GM23338 (cell line): ENCODE measurements at regions not wholly inside any gene's neighbourhood (a gene's known extent, or its start where the extent isn't known, plus 50 kb on each side); places are given as distances from the start of the nearest gene placed in this dataset.

Experiments used
- ATAC-seq: fragments of 200-7000 bp; cut with Tn5 transposase; 3 replicates; pipeline ENCODE4 v1.9.1; 2020
- DNase-seq: peaks from one replicate; pipeline ENCODE4 v3.0.0-alpha.2; 2015; ENCODE audit warnings: low spot score
- H2AFZ ChIP-seq: fragments of 200-600 bp; sonication (generic); 2 replicates; pipeline ENCODE4 v1.8.0; 2016; ENCODE audit warnings: antibody characterized with exemption, mild to moderate bottlenecking, moderate library complexity
- H3F3A ChIP-seq: fragments of 200-600 bp; sonication (generic); replicated peaks from 2 replicates; pipeline ENCODE4 v1.8.0; 2017; ENCODE audit warnings: antibody characterized with exemption, mixed run types, low read depth
- H3K27ac ChIP-seq: fragments of 200-600 bp; sonication (generic); 2 replicates; pipeline ENCODE4 v1.6.1; 2016; ENCODE audit warnings: low read depth
- H3K27me3 ChIP-seq: fragments of 200-600 bp; sonication (generic); 2 replicates; pipeline ENCODE4 v1.8.0; 2016; ENCODE audit warnings: mild to moderate bottlenecking, mixed run types, moderate library complexity; ENCODE audit not compliant: insufficient read depth
- H3K36me3 ChIP-seq: fragments of 200-600 bp; sonication (generic); 2 replicates; pipeline ENCODE4 v1.8.0; 2016; ENCODE audit warnings: mild to moderate bottlenecking; ENCODE audit not compliant: insufficient read depth
- H3K4me1 ChIP-seq: fragments of 200-600 bp; sonication (generic); 2 replicates; pipeline ENCODE4 v1.8.0; 2016; ENCODE audit warnings: mild to moderate bottlenecking, moderate library complexity; ENCODE audit not compliant: insufficient read depth
- H3K4me2 ChIP-seq: fragments of 200-600 bp; sonication (generic); 2 replicates; pipeline ENCODE4 v1.7.1; 2017; ENCODE audit warnings: mixed run types
- H3K4me3 ChIP-seq: fragments of 200-600 bp; sonication (generic); 2 replicates; pipeline ENCODE4 v1.6.1; 2016; ENCODE audit warnings: mixed run types
- H3K79me2 ChIP-seq: fragments of 200-600 bp; sonication (generic); replicated peaks from 2 replicates; pipeline ENCODE4 v1.8.0; 2017; ENCODE audit warnings: mild to moderate bottlenecking; ENCODE audit not compliant: insufficient read depth
- H3K9me2 ChIP-seq: fragments of 200-600 bp; sonication (generic); 2 replicates; pipeline ENCODE4 v1.8.0; 2017; ENCODE audit not compliant: insufficient read depth
- H4K20me1 ChIP-seq: fragments of 200-600 bp; sonication (generic); replicated peaks from 2 replicates; pipeline ENCODE4 v1.8.0; 2017; ENCODE audit warnings: mild to moderate bottlenecking; ENCODE audit not compliant: insufficient read depth
- H3K27ac Mint-ChIP-seq: 2 replicates; pipeline ENCODE4 v1.8.0; 2020; ENCODE audit warnings: inconsistent platforms, mild to moderate bottlenecking, moderate library complexity, mixed read lengths
- H3K27me3 Mint-ChIP-seq: 3 replicates; pipeline ENCODE4 v1.8.0; 2022; ENCODE audit warnings: low read depth, mild to moderate bottlenecking, moderate library complexity, mixed read lengths, inconsistent platforms; ENCODE audit not compliant: insufficient read depth, poor library complexity
- H3K36me3 Mint-ChIP-seq: 3 replicates; pipeline ENCODE4 v1.8.0; 2021; ENCODE audit warnings: low read depth, mild to moderate bottlenecking, inconsistent platforms, moderate library complexity, mixed read lengths
- H3K4me1 Mint-ChIP-seq: 3 replicates; pipeline ENCODE4 v1.8.0; 2020; ENCODE audit warnings: mild to moderate bottlenecking, inconsistent platforms, mixed read lengths
- H3K4me3 Mint-ChIP-seq: 3 replicates; pipeline ENCODE4 v1.8.0; 2021; ENCODE audit warnings: moderate library complexity, mild to moderate bottlenecking, inconsistent platforms, mixed read lengths
- H3K9me3 Mint-ChIP-seq: 3 replicates; pipeline ENCODE4 v1.8.0; 2020; ENCODE audit warnings: moderate library complexity, mild to moderate bottlenecking, inconsistent platforms, mixed read lengths
- CREB1 ChIP-seq: fragments of 250-450 bp; sonication (Bioruptor Pico); IDR thresholded peaks from 2 replicates; pipeline ENCODE4 v1.5.0; 2020; ENCODE audit warnings: low read depth, mild to moderate bottlenecking, moderate library complexity
- CTCF ChIP-seq, 2 experiments: fragments of 200-600 bp in 1 of 2; sonication (generic) in 1 of 2; conservative IDR thresholded peaks; 2 replicates each; pipeline versions ENCODE4 v1.5.1 to v1.6.1; 2016 to 2017; ENCODE audit warnings: antibody characterized with exemption in 2 of 2, low read depth in 2 of 2, mild to moderate bottlenecking in 2 of 2, moderate library complexity in 1 of 2
- EZH2phosphoT487 ChIP-seq: fragments of 200-600 bp; sonication (generic); IDR thresholded peaks from one replicate; pipeline ENCODE4 v1.8.1; 2018; ENCODE audit warnings: antibody characterized with exemption; ENCODE audit not compliant: unreplicated experiment
- JUNB ChIP-seq: IDR thresholded peaks from one replicate; pipeline ENCODE4 v1.6.1; 2016; ENCODE audit warnings: antibody characterized with exemption; ENCODE audit not compliant: unreplicated experiment
- NANOG ChIP-seq: IDR thresholded peaks from 2 replicates; pipeline ENCODE4 v1.6.1; 2016; ENCODE audit warnings: antibody characterized with exemption, borderline replicate concordance
- POLR2AphosphoS5 ChIP-seq: IDR thresholded peaks from 2 replicates; pipeline ENCODE4 v1.6.1; 2016; ENCODE audit warnings: antibody characterized with exemption, low read depth
- STAT1 ChIP-seq: IDR thresholded peaks from one replicate; pipeline ENCODE4 v1.6.1; 2016; ENCODE audit warnings: antibody characterized with exemption; ENCODE audit not compliant: unreplicated experiment
- ZNF331 ChIP-seq: fragments of 250-450 bp; sonication (Bioruptor Pico); IDR thresholded peaks from 2 replicates; pipeline ENCODE4 v1.5.0; 2020; ENCODE audit warnings: low read depth, mild to moderate bottlenecking, moderate library complexity
- TF ChIP-seq, protein P1 (sequence below): IDR thresholded peaks from one replicate; pipeline ENCODE4 v1.6.1; 2018; ENCODE audit warnings: antibody characterized with exemption; ENCODE audit not compliant: unreplicated experiment
- TF ChIP-seq, protein P2 (sequence below): IDR thresholded peaks from 2 replicates; pipeline ENCODE4 v1.6.1; 2016; ENCODE audit warnings: antibody characterized with exemption

- Histone ChIP-seq H3K4me1 (no peaks in the 10 kb centered on the region), H3K36me3 (no peaks in the 10 kb centered on the region), H3K79me2 (no peaks in the 10 kb centered on the region), H3K27ac (no peak overlapping the region), H4K20me1 (no peaks in the 10 kb centered on the region), H3F3A (no peaks in the 10 kb centered on the region), H2AFZ (no peak overlapping the region), H3K9me2 (no peaks in the 10 kb centered on the region), H3K4me2 (no peak overlapping the region), H3K27me3 (no peaks in the 10 kb centered on the region), H3K4me3 (no peak overlapping the region)
- H3K27ac Mint-ChIP-seq = no peak overlapping the region
- no peak for ATAC-seq
- TF ChIP-seq POLR2AphosphoS5 (no peak), EZH2phosphoT487 (no peak), CREB1 (CRISPR knock-in tag) (no peak), JUNB (no peak), ZNF331 (no peak)
- TF ChIP-seq, protein P1, sequence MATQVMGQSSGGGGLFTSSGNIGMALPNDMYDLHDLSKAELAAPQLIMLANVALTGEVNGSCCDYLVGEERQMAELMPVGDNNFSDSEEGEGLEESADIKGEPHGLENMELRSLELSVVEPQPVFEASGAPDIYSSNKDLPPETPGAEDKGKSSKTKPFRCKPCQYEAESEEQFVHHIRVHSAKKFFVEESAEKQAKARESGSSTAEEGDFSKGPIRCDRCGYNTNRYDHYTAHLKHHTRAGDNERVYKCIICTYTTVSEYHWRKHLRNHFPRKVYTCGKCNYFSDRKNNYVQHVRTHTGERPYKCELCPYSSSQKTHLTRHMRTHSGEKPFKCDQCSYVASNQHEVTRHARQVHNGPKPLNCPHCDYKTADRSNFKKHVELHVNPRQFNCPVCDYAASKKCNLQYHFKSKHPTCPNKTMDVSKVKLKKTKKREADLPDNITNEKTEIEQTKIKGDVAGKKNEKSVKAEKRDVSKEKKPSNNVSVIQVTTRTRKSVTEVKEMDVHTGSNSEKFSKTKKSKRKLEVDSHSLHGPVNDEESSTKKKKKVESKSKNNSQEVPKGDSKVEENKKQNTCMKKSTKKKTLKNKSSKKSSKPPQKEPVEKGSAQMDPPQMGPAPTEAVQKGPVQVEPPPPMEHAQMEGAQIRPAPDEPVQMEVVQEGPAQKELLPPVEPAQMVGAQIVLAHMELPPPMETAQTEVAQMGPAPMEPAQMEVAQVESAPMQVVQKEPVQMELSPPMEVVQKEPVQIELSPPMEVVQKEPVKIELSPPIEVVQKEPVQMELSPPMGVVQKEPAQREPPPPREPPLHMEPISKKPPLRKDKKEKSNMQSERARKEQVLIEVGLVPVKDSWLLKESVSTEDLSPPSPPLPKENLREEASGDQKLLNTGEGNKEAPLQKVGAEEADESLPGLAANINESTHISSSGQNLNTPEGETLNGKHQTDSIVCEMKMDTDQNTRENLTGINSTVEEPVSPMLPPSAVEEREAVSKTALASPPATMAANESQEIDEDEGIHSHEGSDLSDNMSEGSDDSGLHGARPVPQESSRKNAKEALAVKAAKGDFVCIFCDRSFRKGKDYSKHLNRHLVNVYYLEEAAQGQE = no peak
- TF ChIP-seq, protein P2, sequence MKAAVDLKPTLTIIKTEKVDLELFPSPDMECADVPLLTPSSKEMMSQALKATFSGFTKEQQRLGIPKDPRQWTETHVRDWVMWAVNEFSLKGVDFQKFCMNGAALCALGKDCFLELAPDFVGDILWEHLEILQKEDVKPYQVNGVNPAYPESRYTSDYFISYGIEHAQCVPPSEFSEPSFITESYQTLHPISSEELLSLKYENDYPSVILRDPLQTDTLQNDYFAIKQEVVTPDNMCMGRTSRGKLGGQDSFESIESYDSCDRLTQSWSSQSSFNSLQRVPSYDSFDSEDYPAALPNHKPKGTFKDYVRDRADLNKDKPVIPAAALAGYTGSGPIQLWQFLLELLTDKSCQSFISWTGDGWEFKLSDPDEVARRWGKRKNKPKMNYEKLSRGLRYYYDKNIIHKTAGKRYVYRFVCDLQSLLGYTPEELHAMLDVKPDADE = no peak
- no peaks in the 10 kb centered on the region for H3K4me1 Mint-ChIP-seq
- H3K36me3 Mint-ChIP-seq = peaks cover 34% of the 10 kb centered on the region
- peaks cover 98% of the 10 kb centered on the region for H3K9me3 Mint-ChIP-seq
- no peak overlapping the region for H3K4me3 Mint-ChIP-seq
- H3K27me3 Mint-ChIP-seq = peaks cover 4% of the 10 kb centered on the region
- no peak for DNase-seq
These were observed 108.3 kb upstream of the TCERG1L start for GRCh38 chr10:131419797-131420196.

DNA sequence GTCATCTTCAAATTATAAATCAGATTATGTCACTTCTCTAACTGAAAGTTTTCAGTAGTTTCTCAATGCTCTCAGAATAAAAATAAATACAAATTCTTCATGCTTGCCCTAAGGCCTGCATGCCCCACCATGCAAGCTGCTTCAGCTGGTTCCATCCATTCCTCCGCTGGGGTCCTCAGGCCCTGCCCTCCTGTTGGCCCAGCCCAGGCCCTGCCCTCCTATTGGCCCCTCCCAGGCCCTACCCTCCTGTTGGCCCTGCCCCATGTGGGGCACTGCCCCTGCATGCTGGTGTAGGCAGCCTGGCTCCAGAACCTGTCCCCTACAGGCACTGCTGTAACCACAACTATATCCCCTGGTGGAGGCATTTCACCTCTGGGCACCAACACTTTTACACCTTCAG, 109.3 kb upstream of the TCERG1L start:
- no peak for ATAC-seq
- peaks cover 5% of the 10 kb centered on the region for H3K27me3 Mint-ChIP-seq
- Histone ChIP-seq H3K36me3 (no peaks in the 10 kb centered on the region), H3K9me2 (no peaks in the 10 kb centered on the region), H3K79me2 (no peaks in the 10 kb centered on the region), H3K4me3 (no peak overlapping the region), H3K27me3 (no peaks in the 10 kb centered on the region), H2AFZ (no peak overlapping the region), H3K4me2 (no peak overlapping the region), H3F3A (no peaks in the 10 kb centered on the region), H3K4me1 (no peaks in the 10 kb centered on the region), H3K27ac (no peak overlapping the region), H4K20me1 (no peaks in the 10 kb centered on the region)
- no peak for TF ChIP-seq NANOG
- no peak for TF ChIP-seq STAT1
- TF ChIP-seq CTCF (conservative IDR thresholded peaks at IDR 0.05; ENCODE audit: low read depth in 2 of 2) = no peak
- TF ChIP-seq, protein P1 = no peak
- DNase-seq = no peak
- no peaks in the 10 kb centered on the region for H3K4me1 Mint-ChIP-seq
- H3K36me3 Mint-ChIP-seq = peaks cover 37% of the 10 kb centered on the region
- no peak overlapping the region for H3K4me3 Mint-ChIP-seq
- H3K27ac Mint-ChIP-seq = no peak overlapping the region
- H3K9me3 Mint-ChIP-seq = peaks cover 98% of the 10 kb centered on the region
